GM18517 (cell line): ENCODE measurements at regions not wholly inside any gene's neighbourhood (a gene's known extent, or its start where the extent isn't known, plus 50 kb on each side); places are given as distances from the start of the nearest gene placed in this dataset.

Experiments used
- ATAC-seq: cut with Tn5 transposase; IDR thresholded peaks from one replicate; pipeline ENCODE4 v1.9.1; 2021; ENCODE audit warnings: mild to moderate bottlenecking, moderate library complexity; ENCODE audit not compliant: unreplicated experiment

- ATAC-seq: peak; percentile 88
Measured at GRCh38 chr2:41736105-41736567, 311.7 kb upstream of the PKDCC start.

GRCh38 chr2:41736586-41736985 is 311.2 kb upstream of the PKDCC start:
- ATAC-seq: peak; percentile 46

GRCh38 chr2:41737888-41738287 is 309.9 kb upstream of the PKDCC start:
- no peak for ATAC-seq

- peak; percentile 90 for ATAC-seq
Measured at GRCh38 chr2:41741951-41742595, 305.7 kb upstream of the PKDCC start.

- ATAC-seq: no peak
Measured at GRCh38 chr2:41743324-41743723, 304.5 kb upstream of the PKDCC start.

- no peak for ATAC-seq
Measured at GRCh38 chr2:41750829-41751228, 297.0 kb upstream of the PKDCC start.

GRCh38 chr2:41759880-41760279 is 287.9 kb upstream of the PKDCC start:
- no peak for ATAC-seq

- no peak for ATAC-seq
Measured at GRCh38 chr2:41763141-41763540, 284.7 kb upstream of the PKDCC start.

GRCh38 chr2:41764131-41764530 is 283.7 kb upstream of the PKDCC start:
- ATAC-seq: no peak

GRCh38 chr2:41764919-41765318 is 282.9 kb upstream of the PKDCC start:
- no peak for ATAC-seq

GRCh38 chr2:41768310-41768709 is 279.5 kb upstream of the PKDCC start:
- ATAC-seq: no peak

- no peak for ATAC-seq
Measured at GRCh38 chr2:41771710-41772109, 276.1 kb upstream of the PKDCC start.

GRCh38 chr2:41772697-41773096 is 275.1 kb upstream of the PKDCC start:
- ATAC-seq: no peak

GRCh38 chr2:41774011-41774605 is 273.7 kb upstream of the PKDCC start:
- ATAC-seq: no peak

GRCh38 chr2:41775366-41776025 is 272.3 kb upstream of the PKDCC start:
- no peak for ATAC-seq

- ATAC-seq: no peak
Measured at GRCh38 chr2:41779888-41780287, 267.9 kb upstream of the PKDCC start.

GRCh38 chr2:41782306-41783158 is 265.3 kb upstream of the PKDCC start:
- peak; percentile 63 for ATAC-seq

GRCh38 chr2:41784496-41784895 is 263.3 kb upstream of the PKDCC start:
- ATAC-seq: no peak

- ATAC-seq: no peak
Measured at GRCh38 chr2:41785251-41786022, 262.4 kb upstream of the PKDCC start.

GRCh38 chr2:41791523-41791922 is 256.3 kb upstream of the PKDCC start:
- peak; percentile 53 for ATAC-seq

GRCh38 chr2:41803361-41803760 is 244.5 kb upstream of the PKDCC start:
- no peak for ATAC-seq
